Endothelial cell of hepatic sinusoid (primary cell): ENCODE measurements at regions not wholly inside any gene's neighbourhood (a gene's known extent, or its start where the extent isn't known, plus 50 kb on each side); places are given as distances from the start of the nearest gene placed in this dataset.
"Not testable (repeated sequence)": the region's sequence is repeated elsewhere in the genome, so short reads cannot be mapped to it uniquely, and the experiment has no call there.

ENCODE experiments used
- in situ Hi-C: cut with HindIII; loops from 2 replicates; pipeline ENCODE4 v1.10.0; 2017; ENCODE audit warnings: low sequenced_read_pairs

DNA sequence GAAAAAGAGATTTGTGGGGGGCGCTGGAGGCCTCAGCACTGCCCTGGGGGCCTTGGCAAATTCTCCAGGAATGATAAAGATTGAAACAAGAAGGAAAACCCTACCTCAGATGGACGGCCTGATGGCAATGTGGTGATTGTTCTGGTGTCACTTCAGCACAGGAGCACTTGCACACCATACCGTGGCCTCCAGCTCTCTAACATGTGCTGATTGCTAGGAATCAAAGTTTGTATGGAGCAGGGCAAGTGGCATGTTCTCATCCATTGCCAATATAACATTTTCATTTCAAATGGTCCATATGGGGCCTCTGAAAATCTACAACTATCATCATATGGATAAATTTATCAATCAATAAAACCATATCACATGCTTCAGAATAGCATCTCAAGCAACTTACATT, 253.0 kb downstream of the DEPDC1B start:
- in situ Hi-C loops = no loop called here

DNA sequence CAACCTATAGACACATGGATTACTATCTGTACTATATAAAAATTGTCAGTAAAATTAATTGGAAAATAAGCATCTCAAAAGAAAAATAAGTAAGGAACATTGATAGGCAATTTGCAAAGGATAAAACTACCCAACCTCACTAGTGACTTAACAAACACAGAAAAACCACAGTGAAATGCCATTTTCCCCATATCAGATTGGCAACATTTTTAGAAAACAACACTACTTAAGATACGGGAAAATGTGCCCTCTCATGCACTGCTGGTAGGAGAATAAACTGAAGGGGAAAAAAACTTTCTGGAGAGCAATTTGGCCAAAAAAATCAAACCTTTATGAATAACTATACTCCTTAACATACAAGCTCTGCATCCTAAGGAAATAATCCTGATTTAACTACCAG, 254.0 kb downstream of the DEPDC1B start:
- in situ Hi-C loops = no loop called here

DNA sequence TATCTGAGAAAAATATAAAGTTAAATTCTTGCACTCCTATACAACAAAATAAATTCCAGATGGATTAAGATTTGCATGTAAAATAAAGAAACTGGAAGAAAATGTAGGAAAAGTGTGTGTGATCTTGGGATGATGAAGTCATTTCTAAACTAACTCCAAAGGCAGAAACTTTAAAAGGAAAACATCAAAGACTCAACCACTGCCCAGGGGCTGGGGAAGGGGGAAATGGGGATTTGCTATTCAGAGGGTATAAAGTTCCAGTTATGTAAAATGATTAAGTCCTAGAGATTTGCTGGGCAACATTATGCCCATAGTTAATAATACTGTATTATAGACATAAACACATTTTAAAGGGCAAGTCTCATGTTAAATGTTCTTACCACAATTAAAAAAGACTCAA, 254.5 kb downstream of the DEPDC1B start:
- in situ Hi-C loops = no loop called here

DNA sequence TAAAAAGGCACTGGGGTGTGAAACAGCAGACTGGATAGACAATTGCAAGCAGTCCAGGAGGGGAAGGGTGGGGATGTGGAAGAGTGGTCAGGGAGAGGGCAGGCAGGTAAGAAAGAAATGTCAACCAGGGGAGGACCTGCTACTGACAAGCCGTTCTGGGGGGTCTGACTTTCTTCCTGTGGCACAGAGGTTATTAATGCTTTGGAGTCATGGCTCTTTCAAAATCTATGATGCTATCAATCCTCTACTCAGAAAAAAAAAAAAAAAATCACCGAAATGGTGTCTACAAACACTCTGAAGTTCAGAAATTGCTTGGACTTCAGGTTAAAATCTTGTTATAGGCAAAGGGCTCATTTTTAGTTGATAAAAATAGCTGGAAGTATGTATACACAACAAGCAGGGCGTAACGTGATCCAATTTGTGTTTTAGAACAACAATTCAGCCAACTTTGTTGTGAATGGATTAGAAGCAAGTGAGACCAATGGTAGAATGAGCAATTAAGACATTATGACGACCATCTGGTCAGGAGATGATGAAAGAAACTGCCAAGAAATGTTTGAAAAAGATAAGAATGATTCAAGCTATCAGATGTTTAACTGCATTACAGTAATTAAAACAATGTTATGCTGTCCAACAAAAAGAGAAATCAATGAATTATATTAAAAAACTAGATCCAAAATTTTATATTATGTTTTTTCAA, 255.2 kb downstream of the DEPDC1B start:
- in situ Hi-C loops = no loop called here

DNA sequence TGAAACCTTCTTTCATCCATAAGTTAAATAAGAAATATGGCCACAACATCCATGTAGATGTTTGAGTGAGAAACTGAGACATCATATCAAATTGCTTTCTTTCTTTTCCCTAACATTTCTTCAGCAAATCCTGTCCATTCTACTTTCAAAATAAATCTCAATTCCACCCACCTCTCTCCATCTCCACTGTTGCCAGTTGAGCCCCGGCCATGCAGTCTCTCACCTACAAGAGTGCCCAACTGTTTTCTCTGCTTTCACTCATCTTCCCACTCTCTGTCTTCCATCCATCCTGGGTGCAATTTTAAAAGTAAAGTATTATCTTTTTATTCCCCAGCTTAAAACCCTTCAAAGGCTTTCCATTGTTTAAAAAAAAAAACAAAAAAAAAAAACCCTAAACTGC, 260.4 kb downstream of the DEPDC1B start:
- in situ Hi-C loops = no loop called here

DNA sequence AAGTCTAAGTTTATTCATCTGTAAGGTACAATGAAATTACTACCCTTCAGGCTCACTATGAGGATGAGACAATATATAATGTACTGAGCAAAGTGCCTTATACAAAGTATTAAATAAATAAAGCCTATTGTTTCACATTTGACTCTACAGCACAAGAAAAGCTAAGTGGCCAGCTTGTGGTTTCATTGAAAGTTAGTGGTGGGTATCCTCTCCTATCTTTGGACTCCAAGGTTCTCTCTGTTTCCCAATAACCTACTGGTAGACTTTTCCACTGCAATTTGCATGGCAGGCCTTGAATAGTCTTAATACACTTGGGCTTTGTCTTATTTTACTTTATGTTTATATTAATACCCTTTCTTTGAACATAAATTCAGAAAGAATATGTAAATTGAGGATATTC, 262.7 kb downstream of the DEPDC1B start:
- in situ Hi-C loops = no loop called here

DNA sequence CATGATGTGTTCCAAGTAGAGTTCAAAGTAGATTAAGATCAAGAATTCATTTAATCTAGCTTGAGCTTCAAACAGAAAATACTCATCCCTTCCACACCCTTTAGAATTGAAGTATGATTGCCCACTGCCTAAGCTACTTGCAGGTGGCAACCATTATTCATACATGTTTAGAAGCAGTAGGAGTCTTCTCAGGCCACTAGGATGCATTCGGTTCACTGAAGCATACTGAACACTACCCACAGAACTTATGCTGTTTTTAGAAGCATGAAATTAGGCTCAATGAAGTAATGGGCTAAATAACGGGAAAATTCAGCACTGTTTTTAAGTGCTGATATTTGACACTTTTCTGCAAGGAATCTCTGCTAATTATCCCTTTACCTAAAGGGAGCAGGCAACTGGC, 263.4 kb downstream of the DEPDC1B start:
- in situ Hi-C loops = no loop called here

DNA sequence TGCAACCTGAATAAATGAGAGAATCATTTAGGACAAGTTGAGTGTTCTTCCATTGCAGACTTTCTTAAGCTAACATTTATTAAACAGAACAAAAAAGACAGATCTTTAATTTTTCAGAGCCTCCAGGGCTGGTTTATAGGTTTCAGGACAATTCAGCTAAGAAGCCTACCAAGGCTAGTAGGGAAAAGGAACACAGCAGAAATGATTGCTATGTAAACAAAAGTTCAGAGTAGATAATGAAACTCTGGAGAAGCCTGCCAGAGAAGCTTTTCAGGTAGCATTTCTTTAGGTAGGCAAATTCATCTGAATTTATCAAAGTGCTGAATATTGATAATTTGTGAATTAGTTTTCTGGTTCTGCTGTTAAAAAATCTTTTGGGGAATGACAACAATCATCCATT, 264.2 kb downstream of the DEPDC1B start:
- in situ Hi-C loops = no loop called here

DNA sequence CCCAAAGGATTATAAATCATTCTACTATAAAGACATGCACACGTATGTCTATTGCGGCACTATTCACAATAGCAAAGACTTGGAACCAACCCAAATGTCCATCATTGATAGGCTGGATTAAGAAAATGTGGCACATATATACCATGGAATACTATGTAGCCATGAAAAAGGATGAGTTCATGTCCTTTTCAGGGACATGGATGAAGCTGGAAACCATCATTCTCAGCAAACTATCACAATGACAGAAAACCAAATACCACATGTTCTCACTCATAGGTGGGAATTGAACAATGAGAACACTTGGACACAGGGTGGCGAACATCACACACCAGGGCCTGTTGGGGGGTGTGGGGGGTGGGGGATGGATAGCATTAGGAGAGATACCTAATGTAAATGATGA, 273.8 kb downstream of the DEPDC1B start:
- in situ Hi-C loops = not testable (repeated sequence)

DNA sequence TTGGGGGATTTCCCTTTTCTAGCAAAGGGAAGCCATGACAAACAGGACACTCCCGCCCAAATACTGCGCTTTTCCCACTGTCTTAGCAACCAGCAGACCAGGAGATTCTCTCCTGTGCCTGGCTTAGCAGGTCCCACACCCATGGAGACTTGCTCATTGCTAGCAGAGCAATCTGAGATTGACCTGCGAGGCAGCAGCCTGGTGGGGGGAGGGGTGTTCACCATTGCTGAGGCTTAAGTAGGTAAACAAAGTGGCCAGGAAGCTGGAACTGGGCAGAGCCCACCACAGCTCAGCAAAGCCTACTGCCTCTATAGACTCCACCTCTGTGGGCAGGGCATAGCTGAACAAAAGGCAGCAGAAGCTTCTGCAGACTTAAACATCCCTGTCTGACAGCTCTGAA, 279.2 kb downstream of the DEPDC1B start:
- in situ Hi-C loops = not testable (repeated sequence)

DNA sequence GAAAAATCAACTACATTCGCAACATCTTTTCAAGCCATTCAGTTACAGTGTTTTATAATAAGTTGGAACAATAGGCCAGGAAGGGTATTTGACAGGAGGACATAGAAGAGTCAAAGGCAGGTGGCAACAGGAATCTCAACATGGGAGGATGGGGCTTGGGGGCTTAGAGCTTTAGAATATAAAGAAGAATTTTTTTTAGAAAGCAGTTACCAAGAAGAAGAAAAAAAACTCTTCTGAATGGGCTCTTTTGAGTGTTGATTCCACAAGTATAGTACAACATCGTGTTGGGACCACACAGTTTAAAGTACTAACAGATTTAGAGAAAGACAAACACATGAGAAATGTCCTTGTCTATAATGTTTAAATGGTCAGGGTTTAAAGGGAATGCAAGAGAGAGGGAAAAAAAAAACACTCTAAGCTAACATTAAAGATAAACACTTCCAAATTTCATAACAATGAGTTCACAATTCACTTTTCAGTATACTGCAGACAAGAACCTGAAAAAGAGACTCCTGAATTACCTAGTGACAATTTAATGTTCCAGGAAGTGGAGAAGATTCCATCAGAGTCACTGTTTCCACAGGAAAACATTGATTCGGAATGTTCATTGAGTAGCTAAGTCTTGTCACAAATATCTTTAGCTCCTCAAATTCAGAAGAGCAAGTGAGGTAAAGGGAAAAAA, 282.3 kb downstream of the DEPDC1B start:
- in situ Hi-C loops = no loop called here

DNA sequence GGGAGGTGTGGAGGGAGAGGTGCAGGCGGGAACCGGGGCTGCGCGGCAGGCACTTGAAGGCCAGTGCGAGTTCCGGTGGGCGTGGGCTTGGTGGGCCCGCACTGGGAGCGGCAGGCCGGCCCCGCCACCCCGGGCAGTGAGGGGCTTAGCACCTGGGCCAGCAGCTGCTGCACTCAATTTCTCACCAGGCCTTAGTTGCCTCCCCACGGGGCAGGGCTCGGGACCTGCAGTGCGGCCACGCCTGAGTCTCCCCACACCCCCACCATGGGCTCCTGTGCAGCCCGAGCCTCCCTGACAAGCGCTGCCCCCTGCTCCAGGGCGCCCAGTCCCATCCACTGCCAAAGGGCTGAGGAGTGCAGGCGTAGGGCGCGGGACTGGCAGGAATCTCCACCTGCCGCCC, 284.5 kb downstream of the DEPDC1B start:
- in situ Hi-C loops = no loop called here

DNA sequence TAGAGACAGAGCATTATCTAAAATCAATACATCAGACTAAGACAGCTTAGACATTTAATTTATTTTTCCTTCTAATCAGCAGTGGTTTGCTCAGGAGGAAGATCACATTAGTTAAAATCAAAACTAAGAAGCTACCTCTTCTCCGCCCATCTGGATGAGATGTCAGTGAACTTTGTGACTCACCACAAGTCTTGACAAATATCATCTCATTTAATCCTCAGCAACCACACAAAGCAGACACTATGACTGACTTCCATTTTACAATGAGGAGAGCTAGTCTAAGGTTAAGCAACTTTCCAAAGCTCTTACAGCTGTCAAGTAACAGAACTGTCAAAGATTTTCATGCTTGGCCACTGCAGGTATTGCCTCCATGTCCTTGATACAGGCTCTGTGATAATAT, 289.5 kb downstream of the DEPDC1B start:
- in situ Hi-C loops = no loop called here

DNA sequence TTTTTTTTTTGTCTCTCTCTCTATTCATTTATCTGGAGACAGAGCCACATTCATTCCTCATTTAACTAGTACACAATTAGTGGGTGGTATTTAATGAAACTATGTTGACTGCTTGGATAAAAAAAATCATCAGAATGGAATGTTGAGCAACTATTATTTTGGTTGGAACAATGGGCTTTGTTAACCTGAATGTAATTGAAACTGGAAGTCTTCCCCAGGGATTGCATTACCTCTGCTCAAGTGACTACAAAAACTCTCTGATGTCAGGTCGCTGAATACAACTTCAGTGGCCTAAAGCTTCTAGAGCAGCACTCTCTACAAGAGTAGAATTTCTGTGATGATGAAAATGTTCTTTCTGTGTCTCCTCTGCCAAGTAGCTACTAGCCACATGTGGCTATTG, 295.8 kb downstream of the DEPDC1B start:
- in situ Hi-C loops = no loop called here

DNA sequence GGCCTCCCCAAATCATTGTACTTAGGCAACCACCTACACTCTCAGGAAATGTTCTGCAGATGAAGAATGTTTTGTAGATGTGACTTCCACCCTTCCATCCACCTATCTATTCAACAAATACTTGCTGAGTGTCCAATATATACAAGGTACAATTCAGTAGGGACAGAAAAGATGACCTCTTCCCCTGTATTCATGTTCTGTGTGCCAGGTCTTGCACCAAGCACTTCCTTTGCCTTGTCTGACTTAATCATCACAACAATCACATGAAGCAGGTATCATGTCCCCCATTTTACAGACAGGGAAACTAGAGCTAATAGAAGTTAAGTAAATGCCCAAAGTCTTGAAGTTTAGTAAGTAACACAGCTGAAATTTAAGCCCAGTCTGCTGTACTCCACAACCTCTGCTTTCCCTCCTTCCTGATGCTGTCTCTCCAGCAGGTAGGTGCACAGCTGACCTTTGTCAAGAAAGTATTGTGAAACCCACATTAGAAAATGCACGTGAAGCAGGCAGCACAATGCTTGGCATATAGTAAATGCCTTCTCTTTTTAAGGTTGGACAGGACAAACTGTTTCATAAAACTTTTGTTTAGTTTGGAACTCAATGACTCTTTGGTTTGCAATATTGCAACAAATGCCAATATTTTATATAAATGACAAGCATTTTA, 296.5 kb downstream of the DEPDC1B start:
- in situ Hi-C loops = no loop called here

DNA sequence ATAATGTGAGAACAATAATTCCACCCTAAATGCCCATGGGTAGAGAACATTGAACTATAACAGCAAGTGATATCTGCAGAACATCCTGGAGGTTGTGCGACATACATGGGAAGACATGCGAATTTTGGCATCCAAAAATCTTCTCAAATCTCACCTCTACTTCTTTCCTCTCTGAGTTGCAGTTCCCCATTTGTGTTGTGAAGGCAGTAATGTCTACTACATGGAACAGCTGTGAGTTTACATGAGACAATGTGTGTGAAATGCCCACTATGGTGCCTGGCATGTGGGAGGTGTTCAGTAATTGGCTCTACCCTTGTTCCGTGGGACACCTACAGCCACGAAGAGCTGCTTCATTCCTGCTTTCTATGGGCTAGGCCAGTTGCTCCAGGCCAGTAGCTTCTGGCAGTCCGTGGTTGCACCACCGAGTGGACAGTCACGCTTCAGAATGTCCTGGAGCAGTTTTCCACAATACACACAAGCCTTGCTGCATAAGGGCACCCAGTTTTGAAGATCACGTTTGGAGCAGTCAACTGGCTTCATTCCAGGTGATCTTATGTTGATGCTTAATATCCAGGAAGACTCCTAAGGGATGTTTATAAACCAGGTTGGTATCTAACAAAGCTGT, 297.7 kb downstream of the DEPDC1B start:
- in situ Hi-C loops = no loop called here

DNA sequence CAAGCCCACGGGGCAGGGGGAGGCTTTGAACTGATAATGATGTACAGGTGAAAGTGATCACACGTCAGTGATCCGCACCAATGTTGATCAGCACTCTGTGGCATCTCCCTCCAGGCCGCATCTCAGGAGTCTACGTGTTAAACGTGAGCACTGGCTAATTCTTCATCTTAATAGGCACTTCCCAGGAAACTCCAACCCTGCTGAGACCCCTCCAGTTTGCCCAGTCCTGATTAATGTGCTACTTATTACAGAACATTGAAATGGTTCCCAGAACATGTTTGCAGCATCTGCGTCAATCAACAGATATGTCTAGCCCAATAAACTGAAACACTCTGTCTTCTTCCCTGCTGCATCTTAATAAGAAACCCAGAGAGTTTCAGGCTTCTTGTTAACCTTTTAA, 298.4 kb downstream of the DEPDC1B start:
- in situ Hi-C loops = no loop called here

DNA sequence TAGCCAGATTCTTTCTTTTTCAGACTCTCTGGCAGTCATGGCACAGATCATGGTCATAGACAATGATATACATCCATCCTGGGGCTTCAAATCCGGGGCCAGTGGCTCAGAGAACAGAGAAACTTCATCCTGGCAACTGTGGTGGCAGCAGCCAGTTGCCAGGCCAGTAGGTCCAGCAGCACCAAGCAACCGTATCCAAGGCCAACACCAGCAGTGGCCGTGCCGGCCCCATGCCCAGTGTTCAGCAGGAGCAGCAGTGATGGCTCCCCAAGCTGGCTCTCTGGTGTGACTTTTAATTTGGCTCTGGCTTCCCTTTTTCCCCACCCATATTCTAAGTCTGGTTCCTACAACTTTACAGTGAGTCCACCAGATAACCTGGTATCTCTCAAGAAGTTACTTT, 300.5 kb downstream of the DEPDC1B start:
- in situ Hi-C loops = no loop called here

DNA sequence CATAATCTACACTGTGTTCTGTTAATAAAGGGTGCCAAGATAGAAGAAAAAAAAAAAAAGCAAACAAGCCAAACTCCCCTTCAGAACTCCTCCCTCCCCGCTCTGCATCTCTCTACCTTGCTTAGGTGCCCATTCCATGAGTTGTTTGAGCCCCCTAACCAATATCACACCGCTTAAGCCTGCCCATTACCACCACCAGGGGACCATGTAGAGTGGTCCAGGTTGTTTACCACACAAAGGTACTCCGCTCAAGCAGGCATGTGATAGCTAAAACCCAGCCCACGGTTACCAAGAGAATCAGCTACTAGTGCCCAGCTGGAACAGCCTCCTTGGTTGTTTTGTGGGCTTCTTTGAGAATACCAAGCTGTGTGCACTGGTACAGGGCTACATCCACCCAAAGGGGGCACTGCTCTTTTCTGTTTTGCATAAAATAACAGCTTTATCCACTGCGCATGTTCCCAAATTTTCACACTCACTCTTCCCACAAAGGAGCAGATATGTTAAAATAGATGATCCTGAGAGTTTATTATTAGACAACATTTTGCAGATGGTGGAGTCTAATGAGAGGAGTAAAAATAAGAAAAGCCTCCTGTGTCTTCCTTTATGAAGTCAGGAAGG, 304.1 kb downstream of the DEPDC1B start:
- in situ Hi-C loops = no loop called here

DNA sequence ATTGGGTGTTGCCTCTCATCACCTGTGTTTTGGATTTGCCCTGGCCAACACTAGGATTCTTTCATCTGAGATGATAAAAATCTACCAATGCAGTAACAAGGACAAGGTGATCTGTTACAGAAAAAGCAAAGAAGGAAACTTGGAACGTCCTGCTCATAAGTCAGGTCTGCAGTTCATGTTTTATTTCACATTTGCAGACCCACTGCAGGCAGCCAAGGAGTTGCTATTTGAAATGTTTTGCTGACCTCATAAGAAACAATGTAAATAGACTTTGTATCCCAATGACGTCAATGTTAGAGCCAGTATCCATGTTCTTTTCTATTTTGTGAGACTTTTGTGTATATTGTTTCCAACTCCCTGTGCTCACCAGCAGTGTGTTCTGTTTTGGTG, 312.9 kb downstream of the DEPDC1B start:
- in situ Hi-C loops = no loop called here

DNA sequence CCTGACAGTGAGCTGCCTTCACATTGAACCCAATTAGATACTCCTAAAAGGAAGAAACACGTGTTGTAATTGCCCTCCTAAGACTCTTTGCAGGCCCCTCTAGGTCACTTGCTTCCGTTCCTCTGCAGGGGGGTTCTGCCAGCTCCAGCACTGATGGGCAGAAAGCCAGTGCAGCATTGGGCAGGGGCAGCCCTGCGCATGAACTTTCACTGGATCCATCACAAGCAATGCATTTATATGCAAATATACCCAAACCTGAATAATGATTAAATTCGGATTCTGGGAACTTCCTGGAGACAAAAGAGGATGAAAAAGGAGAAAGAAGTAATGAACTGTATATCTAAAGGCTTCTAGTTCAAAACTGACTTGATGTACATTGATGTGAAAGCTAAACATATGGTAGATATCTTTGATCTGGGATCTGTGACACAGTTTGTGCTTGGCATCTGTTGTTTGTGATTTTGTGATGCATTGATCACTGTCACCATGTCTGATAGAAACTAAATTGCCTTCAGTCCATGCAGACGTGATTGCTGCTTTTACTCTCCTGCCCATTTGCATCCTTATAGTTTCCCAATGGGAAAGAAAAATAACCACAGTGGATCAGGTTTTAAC, 313.4 kb downstream of the DEPDC1B start:
- in situ Hi-C loops = no loop called here
